ENCODE measurements at regions not wholly inside any gene's neighbourhood (a gene's known extent, or its start where the extent isn't known, plus 50 kb on each side); places are given as distances from the start of the nearest gene placed in this dataset.
A peak's percentile ranks its signal among the peaks of the same experiment; 100 is the strongest.

- 16 to 44% (median 26%) methylated on average over 2 of the region's 2 CpGs for WGBS, 5 donors
- no peak for TF ChIP-seq CTCF (IDR thresholded peaks at IDR 0.05 in 8 of 11, conservative IDR thresholded peaks at IDR 0.05 in 3 of 11)
- TF ChIP-seq POLR2A (IDR thresholded peaks at IDR 0.05): no peak
- TF ChIP-seq POLR2AphosphoS5 (IDR thresholded peaks at IDR 0.05): no peak
These were observed 121.2 kb upstream of the GUCY1A1 start for GRCh38 chr4:155545456-155545855.

GRCh38 chr4:155544547-155544946 lies 122.1 kb upstream of the GUCY1A1 start:
- no peaks in the 10 kb centered on the region for H3K27me3 ChIP-seq (replicated peaks in 1 of 7)
- H3K9me3 ChIP-seq: peaks cover 0 to 6% (median 0%) of the 10 kb centered on the region in 8 donors
- no peak overlapping the region for H3K4me3 ChIP-seq
- H3K4me1 ChIP-seq: peaks cover 0 to 10% (median 3%) of the 10 kb centered on the region in 6 donors
- H3K36me3 ChIP-seq: no peaks in the 10 kb centered on the region
- H3K27ac ChIP-seq: peak overlapping the region in 2 of 8 donors; percentile 0 to 2
- intact Hi-C loops (cut with DNase I; ENCODE audit: low total_unique reads): no loop called here
- no peak for DNase-seq
- TF ChIP-seq POLR2AphosphoS5 (IDR thresholded peaks at IDR 0.05) (no peak), CTCF (IDR thresholded peaks at IDR 0.05 in 8 of 11, conservative IDR thresholded peaks at IDR 0.05 in 3 of 11) (no peak), POLR2A (IDR thresholded peaks at IDR 0.05) (no peak)
- WGBS, 5 donors: 60 to 85% (median 65%) methylated on average over 6 of the region's 6 CpGs

More at GRCh38 chr4:155545456-155545855, 121.2 kb upstream of the GUCY1A1 start:
- Histone ChIP-seq H3K36me3 (no peaks in the 10 kb centered on the region), H3K27ac (peak overlapping the region in 1 of 8 donors; percentile 2), H3K9me3 (peaks cover 0 to 10% (median 0%) of the 10 kb centered on the region in 8 donors), H3K27me3 (replicated peaks in 1 of 7) (no peaks in the 10 kb centered on the region), H3K4me1 (peaks cover 0 to 10% (median 3%) of the 10 kb centered on the region in 6 donors), H3K4me3 (no peak overlapping the region)
- intact Hi-C loops (cut with DNase I; ENCODE audit: low total_unique reads): no loop called here
- DNase-seq: no peak

- H3K27me3 ChIP-seq (replicated peaks in 1 of 7): no peaks in the 10 kb centered on the region
- peaks cover 0 to 10% (median 3%) of the 10 kb centered on the region in 6 donors for H3K4me1 ChIP-seq
- intact Hi-C loops (cut with DNase I; ENCODE audit: low total_unique reads): no loop called here
- H3K9me3 ChIP-seq: peaks cover 0 to 6% (median 0%) of the 10 kb centered on the region in 8 donors
- H3K36me3 ChIP-seq: no peaks in the 10 kb centered on the region
- H3K4me3 ChIP-seq: no peak overlapping the region
- no peak for DNase-seq
- H3K27ac ChIP-seq: peak overlapping the region in 1 of 8 donors; percentile 7
- no peak for TF ChIP-seq POLR2A (IDR thresholded peaks at IDR 0.05)
- TF ChIP-seq POLR2AphosphoS5 (IDR thresholded peaks at IDR 0.05): no peak
- no peak for TF ChIP-seq CTCF (IDR thresholded peaks at IDR 0.05 in 8 of 11, conservative IDR thresholded peaks at IDR 0.05 in 3 of 11)
- WGBS, 5 donors: 35 to 55% (median 39%) methylated on average over 3 of the region's 3 CpGs
These were observed 123.4 kb upstream of the GUCY1A1 start for GRCh38 chr4:155543126-155543765.

- Histone ChIP-seq H3K36me3 (no peaks in the 10 kb centered on the region), H3K27me3 (replicated peaks in 1 of 7) (no peaks in the 10 kb centered on the region), H3K9me3 (peaks cover 0 to 6% (median 0%) of the 10 kb centered on the region in 8 donors), H3K4me3 (no peak overlapping the region), H3K4me1 (peaks cover 0 to 10% (median 3%) of the 10 kb centered on the region in 6 donors), H3K27ac (no peak overlapping the region)
- DNase-seq: no peak
- intact Hi-C loops (cut with DNase I; ENCODE audit: low total_unique reads): no loop called here
- TF ChIP-seq POLR2AphosphoS5 (IDR thresholded peaks at IDR 0.05): no peak
- TF ChIP-seq POLR2A (IDR thresholded peaks at IDR 0.05): no peak
- TF ChIP-seq CTCF (IDR thresholded peaks at IDR 0.05 in 8 of 11, conservative IDR thresholded peaks at IDR 0.05 in 3 of 11): no peak
- WGBS, 5 donors: 87 to 94% (median 90%) methylated on average over 3 of the region's 3 CpGs
These were observed 124.2 kb upstream of the GUCY1A1 start for GRCh38 chr4:155542415-155542814.

All from spleen (tissue), 11 donors.